ENCODE measurements at regions not wholly inside any gene's neighbourhood (a gene's known extent, or its start where the extent isn't known, plus 50 kb on each side); places are given as distances from the start of the nearest gene placed in this dataset.

DNA sequence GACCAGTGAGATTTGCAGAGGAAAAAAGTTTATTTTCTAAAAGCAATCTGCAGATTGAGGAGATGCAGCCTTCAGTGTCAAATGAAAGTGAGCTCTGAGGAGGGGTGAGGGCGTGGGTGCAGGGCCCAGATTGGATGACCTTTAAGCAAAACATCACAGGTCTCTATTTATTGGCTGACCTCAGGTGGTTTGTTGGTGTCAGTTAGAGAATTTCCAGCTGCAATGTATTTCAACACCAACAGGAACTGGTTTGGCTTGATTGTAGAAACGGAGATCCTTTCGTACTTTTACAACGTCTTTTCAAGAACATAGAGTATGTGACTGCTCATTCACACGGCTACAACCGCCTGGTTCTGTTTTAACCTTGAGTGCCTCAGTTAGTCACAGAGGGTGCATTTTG is 1069.1 kb downstream of the EFNA5 start:
- TF ChIP-seq, protein P1, sequence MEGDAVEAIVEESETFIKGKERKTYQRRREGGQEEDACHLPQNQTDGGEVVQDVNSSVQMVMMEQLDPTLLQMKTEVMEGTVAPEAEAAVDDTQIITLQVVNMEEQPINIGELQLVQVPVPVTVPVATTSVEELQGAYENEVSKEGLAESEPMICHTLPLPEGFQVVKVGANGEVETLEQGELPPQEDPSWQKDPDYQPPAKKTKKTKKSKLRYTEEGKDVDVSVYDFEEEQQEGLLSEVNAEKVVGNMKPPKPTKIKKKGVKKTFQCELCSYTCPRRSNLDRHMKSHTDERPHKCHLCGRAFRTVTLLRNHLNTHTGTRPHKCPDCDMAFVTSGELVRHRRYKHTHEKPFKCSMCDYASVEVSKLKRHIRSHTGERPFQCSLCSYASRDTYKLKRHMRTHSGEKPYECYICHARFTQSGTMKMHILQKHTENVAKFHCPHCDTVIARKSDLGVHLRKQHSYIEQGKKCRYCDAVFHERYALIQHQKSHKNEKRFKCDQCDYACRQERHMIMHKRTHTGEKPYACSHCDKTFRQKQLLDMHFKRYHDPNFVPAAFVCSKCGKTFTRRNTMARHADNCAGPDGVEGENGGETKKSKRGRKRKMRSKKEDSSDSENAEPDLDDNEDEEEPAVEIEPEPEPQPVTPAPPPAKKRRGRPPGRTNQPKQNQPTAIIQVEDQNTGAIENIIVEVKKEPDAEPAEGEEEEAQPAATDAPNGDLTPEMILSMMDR (IDR thresholded peaks at IDR 0.05; ENCODE audit: insufficient read depth, low read depth, low read length), result no peak
- TF ChIP-seq EZH2 (IDR thresholded peaks at IDR 0.05; ENCODE audit: insufficient read depth, low read length), result no peak

Measured in astrocyte (in vitro differentiated cells and primary cell).